GM21825 (cell line): ENCODE measurements at regions not wholly inside any gene's neighbourhood (a gene's known extent, or its start where the extent isn't known, plus 50 kb on each side); places are given as distances from the start of the nearest gene placed in this dataset.

ENCODE experiments used
- ATAC-seq: cut with Tn5 transposase; IDR thresholded peaks from one replicate; pipeline ENCODE4 v1.9.1; 2021; ENCODE audit warnings: mild to moderate bottlenecking, moderate library complexity; ENCODE audit not compliant: unreplicated experiment

DNA sequence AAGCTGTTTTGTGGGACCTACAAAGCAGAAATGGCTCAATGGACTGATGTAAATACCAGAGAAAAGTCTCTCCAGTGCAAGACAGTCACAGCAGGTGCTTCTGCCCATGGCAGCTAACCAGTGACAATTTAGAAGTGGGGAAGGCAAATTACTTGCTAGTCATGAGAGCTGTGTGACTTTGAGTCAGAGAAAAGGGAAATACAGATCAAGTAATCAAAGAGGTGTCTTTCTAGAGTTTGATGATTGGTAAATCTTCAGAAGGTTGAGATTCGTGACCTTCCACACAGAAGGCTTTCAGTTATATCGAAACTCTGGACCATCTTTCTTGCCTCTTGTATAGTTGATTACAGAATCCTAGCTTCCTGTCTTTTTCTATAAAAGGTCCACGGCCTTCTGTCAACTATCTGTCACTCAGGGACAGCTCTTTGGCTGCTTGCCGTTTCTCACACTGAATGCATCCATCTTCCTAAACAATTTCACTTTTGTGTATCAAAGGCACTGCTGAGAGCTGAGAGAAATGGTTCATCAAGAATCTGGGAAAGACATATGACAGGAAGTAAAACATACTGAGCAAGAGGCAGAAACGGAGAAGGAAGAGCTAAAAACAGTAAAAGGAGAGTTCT, 993.9 kb upstream of the ACO1 start:
- ATAC-seq, result no peak

DNA sequence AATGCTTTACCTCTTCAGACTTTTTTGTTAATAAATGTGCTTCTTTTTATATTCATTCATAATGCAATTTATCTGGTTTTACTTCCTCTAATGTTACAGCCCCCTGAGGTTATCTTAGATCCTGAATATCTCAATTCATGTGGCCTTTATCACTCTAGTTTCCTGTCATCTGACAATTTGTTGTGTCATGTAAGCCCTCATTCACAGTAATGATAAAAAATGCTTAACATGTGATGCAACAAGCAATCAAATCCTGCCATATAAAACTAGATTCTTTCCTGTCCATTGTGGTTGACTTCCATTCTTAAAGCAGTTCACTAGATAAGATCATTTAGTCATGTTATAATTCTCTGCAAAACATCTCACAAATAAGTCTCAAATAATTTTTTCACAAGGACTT, 991.2 kb upstream of the ACO1 start:
- ATAC-seq, result no peak

DNA sequence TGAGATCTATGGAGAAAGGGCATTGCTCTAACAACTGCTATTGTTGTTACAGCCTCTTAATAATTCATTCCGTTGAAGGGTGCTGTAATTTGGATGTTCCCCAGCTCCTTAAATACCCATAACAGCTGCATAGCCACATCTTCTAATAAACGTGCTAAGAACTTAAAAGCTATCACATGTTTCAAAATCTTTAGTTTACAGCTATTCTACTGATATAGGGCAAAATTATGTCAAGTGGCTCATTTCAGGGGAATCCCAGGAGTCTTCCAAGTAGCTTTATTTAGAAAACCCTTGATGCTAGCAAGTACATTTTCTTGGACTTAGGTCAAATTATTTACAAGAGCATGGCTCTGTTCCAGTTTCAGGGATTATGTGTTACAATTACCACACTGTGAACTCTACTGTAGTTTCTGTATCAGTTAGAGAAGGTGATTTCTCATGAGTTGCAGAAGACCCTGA, 990.4 kb upstream of the ACO1 start:
- no peak for ATAC-seq

DNA sequence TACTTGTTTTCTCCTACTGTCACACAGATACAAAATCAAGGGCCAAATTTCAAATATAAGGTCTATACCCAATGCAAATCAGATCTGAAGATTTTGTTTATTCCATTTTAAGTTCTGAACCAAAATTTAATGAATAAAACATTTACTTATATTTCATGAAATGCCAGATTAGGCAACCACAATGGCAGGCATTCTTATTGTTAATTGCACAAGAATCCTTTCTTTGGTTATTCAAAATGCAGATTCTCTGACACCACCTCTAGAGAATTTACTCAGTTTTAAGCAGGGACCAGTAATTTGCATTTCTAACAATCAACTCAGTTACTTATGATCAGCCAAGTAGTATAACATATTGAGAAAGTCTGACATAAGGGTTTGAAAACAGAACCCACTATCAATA, 972.4 kb upstream of the ACO1 start:
- no peak for ATAC-seq

DNA sequence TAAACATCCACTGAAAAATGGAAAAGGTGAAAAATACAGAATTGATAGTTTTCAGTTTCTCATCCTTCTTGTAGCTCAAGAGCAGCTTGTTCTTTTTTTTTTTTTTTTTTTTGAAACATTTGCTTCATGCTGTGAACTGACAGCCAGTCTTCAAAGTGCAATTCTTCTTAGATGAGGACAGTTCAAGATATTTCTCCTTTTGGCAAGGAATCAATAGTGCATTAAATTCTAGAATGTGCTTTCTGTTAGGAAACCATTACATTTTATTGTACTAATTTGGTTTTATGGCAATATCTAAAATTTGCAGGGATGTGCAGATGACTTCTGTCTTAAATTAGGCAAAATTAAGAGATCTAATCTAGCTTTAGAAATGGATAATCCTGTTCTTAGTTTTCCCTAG, 969.3 kb upstream of the ACO1 start:
- ATAC-seq, result no peak

DNA sequence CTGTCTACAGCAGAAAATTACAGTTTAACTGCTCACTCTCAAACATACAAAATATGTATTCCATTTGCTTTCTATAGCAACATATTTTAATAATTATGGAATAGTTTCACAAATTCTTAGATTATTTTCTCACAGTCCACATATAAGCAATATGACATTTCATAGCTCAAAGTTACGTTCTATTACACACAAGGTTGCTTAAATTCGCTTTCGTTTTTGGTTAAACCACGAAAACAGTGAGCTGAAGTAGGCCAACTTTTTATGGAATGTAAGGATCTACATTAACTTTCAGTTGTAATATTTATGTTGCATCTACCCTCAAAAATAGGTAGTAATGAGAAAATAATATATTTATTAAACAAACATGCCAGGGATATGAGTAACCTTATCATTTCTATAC, 966.0 kb upstream of the ACO1 start:
- ATAC-seq, result no peak

DNA sequence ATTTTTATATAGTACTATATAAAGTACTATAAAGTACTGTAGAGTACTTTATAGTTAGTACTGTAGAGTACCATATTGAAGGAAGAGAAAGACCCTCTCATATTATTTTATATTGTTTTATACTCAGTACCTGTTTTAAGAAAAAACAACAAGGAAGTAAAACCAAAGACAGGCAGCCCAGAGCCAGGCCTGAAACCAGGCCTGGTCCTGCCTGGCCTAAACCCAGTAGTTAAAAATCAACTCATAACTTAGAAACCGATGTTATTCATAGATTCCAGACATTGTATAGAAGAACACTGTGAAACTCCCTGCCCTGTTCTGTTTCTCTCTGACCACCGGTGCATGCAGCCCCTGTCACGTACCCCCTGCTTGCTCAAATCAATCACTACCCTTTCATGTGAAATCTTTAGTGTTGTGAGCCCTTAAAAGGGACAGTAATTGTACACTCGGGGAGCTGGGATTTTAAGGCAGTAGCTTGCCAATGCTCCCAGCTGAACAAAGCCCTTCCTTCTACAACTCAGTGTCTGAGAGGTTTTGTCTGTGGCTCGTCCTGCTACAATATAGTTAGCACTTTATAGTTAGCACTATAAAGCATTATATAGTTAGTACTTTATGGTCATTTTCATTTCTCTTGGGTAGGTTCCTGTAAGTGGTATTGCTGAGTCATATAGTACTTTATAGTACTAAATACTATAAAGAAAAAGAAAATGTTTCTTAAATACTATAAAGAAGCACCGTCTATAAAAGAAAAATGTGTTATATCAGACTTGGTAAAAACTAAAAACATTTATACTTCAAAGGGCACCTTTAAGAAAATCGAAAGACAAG, 940.6 kb upstream of the ACO1 start:
- peak; percentile 64 for ATAC-seq

DNA sequence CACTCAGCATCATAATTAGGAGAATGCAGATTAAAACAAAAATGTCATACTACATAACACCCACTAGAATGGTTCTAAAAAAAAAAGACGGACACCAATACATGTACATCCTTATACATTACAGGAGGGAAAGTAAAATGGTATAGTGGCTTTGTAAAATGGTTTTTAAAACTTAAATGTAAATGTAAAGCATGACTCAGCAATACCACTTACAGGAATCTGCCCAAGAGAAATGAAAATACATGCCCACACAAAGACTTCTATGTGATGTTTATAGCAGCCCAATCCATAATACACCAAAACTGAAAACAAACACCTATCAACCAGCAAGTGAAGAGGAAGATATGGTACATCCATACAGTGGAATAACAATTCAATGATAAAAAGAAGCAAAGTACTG, 939.1 kb upstream of the ACO1 start:
- no peak for ATAC-seq

DNA sequence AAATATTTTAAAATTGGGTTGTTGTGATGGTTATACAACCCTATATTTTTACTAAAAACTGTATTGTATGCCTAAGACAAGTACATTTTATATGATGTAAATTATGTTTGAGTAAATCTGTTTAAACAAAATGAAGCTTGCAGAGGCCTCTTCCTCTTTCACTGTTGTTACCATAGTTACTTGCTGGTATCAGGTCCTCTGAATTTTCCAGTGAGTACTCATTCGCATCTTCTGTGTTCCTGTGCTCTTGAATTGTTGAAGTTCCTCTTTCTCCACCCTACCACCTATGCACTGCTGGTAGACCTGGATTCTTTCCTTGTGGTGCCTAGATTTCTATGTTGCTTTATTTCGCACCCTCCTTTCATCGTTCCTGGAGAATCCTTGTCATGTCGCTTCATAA, 938.5 kb upstream of the ACO1 start:
- ATAC-seq, result peak; percentile 86

DNA sequence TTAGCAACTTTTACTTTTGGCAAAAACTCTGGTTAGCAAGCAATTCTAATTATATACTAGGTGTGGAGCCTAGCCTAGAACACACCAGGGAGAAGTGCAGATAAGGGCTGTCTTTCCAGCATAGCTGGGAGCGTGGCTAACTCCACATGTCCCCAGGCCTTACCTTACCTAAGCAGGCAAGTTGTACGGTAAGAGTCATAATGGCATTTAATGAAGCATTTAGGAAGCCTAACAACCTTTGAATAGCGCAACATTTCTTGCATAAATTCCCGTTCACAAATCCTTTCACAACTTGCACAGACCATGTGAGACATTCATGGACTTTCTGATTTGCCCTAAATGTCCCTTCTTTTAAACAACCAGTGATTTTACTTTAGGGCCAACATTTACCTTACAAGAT, 917.4 kb upstream of the ACO1 start:
- ATAC-seq, result no peak

DNA sequence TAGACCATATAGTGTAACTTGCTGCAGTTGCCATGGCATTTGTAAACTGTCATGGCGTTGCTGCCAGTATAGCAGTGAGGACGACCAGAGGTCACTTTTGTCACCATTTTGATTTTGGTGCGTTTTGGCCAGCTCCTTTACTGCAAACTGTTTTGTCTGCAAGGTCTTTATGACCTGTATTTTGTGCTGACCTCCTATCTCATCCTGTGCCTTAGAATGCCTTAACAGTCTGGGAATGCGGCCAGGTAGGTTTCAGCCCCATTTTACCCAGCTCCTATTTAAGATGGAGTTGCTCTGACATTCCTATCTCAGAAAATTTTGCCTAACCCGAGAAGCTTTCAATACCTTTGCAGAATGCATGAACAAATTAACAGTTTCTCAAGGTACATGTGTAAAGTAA, 914.4 kb upstream of the ACO1 start:
- ATAC-seq, result no peak

DNA sequence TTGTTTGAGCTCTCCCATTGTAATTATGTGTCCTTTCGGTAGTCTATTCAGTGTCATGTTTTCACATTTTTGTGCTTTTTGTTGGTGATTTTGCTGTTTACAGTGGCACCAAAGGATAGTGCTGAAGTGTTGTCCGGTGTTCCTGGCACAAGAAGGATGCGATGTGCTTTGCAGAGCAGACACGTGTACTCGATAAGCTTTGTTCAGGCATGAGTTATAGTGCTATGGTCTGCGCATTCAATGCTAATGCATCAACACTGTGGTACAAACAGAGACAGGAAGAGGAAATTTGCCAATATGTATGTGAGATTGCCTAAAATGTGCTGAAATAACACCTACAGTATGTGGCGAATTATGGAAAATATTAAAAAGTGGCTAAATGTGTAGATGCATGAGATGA, 913.4 kb upstream of the ACO1 start:
- ATAC-seq, result no peak

DNA sequence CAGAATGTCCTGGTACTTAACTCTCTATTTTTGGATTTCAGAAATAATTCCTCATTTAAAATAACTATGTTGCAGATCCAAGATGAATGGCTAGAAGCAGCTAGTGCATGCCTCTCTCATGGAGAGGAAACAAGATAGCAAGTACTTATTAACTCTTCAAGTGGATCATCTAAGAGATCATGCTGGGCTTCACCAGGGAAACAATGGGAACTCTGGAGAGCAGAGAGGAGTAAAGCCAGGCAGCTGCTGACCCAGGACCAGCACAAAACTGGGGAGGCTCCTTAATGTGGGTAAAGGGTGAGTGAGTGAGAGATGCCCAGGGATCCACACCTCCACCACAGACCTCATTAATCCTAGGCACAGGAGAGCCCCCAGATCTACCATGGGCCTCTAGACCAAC, 897.8 kb upstream of the ACO1 start:
- no peak for ATAC-seq

DNA sequence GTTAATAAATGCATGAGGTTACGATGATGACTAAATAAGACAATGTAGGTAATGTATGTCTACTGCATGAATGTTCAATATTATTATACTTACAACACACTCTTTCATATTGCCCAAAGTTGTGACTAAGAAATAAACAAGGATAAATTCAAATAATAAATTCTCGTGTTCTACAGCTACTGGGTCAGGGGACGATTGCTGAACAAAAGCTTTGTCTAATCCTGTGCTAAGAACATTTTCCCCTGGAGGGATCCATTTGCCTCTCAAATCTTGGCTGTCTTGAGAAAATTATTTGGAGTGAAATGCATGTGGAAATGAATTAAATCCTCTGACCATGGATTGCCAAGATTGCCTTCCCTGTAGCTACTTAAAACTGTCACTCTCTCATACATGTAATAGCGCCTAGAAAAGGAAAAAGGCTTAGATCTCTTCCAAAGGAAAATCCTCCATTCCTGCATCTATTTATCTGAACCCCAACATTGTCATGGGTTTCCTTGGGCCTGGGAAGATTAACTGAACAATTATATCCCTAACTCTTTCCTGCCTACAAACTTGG, 893.8 kb upstream of the ACO1 start:
- no peak for ATAC-seq

DNA sequence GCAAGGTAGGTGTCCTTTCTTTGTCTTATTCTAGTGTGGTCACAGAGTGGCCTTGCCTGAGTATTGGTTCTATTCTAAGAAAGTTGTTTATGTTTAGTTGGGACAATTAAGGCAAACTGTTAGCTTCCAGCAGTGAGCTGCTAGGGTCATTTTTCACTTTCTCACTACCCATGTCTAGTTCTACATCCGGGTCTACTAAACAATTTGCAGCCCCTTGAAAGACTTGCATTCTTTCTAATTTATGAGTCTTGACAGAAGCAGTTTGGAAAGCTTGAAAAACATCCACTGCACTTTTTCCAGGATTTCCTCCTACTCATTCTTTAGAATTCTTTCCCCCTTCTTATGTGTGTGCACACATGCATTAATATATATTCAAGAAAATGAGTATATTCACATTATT, 892.2 kb upstream of the ACO1 start:
- no peak for ATAC-seq

DNA sequence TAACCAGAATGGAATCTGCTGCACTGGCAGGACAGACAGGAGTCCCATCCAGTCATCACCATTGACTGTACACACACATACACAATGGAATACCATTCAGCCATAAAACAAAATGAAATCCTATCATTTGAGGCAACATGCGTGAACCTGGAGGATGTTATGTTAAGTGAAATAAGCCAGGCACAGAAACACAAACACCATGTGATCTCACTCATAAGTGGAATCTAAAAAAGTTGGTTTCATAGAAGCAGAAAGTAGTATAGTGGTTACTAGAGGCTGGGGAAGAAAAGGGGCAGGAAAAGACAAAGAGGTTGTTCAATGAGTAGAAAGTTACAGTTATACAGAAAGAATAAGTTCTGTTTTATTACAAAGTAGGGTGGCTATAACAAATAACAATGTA, 884.0 kb upstream of the ACO1 start:
- no peak for ATAC-seq

DNA sequence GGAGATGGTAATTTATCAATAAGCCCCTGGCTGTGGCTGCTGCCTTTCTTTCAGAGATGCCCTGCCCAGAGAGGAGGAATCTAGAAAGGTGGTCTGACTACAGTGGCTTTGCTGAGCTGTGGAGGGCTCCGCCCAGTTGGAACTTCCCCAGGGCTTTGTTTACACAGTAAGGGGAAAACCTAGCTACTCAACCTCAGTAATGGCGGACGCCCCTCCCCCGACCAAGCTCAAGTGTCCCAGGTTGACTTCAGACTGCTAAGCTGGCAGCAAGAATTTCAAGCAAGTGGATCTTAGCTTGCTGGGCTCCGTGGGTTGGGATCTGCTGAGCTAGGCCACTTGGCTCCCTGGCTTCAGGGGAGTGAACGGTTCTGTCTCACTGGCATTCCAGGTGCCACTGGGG, 865.4 kb upstream of the ACO1 start:
- no peak for ATAC-seq

DNA sequence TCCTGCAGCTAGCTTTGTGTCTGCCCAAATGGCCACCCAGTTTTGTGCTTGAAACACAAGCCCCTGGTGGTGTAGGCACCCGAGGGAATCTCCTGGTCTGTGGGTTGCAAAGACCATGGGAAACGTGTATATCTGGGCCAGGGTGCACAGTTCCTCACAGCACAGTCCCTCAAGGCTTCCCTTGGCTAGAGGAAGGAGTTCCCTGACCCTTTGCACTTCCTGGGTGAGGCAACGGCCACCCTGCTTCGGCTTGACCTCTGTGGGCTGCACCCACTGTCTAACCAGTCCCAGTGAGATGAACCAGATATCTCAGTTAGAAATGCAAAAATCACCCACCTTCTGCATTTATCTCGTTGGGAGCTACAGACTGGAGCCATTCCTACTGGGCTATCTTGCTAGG, 865.0 kb upstream of the ACO1 start:
- ATAC-seq, result no peak

DNA sequence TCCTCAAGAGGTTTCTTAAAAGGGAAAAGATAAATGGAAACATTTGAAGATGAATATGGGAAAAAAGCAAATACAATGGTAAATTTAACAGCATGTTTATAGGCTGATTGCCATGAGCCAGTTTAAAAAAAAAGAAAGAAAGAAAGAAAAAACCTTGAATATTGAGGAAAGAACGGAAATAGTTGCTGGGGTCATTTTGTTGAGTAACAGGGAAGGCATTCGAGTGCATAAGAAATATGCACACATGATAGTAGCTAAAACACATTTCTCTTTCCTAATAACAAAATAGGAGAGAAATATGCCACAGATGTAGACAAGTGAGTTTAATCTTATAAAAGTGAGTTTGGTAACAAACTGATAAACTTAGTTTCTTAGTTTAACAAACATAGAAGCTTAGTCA, 864.6 kb upstream of the ACO1 start:
- ATAC-seq, result no peak

DNA sequence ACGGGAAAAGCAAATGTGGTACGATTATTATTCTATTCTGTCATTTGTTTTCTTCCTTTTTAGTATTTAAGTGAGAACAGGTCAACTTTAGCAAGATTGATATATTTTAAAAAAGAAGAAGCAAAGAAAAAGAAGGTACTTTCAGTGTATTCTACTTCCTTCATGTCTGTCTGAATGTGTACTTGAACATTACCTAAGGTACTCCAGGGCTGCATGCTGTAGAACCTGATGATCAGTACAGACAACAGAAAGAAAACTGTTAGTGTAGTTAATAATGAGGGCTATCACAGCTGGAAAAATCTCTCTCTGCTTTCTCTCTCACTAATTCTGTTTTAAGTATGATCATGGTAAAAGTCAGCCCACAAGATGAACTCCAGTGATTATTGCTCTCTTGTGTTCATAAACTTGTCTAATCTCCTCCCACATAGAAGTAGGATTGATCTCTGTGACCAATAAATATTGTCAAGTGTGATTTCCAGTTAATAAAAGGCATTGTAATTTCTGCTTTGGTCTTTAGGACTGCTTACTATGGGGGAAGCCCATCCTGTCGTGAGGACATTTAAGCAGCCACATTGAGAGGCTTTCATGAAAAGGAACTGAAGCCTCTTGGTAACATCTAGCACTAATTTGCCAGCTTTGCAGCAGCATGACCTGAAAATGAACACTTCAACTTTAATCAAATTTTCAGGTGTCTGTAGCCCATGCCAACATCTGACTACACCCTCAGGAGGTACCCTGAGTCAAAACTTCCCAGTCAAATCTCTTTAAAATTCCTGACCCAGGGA, 864.0 kb upstream of the ACO1 start:
- ATAC-seq, result no peak

DNA sequence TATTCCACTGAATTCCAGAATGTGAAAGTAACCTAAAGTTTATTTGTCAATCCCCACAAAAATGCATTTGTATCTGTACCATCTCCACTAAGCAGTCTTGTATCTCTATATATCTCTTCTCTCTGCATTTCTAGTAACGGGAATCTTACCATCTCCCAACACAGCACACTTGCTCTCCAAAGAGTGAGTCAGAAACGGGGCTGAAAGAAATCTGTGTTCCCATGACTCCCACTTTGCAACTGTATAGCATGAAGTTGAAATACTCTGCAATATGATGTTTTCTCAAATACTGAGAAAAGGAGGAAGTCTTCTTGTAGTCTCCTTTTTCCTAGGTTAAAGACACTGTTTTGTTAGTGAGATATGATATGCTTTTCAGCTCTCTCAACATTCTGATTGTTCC, 848.8 kb upstream of the ACO1 start:
- no peak for ATAC-seq

DNA sequence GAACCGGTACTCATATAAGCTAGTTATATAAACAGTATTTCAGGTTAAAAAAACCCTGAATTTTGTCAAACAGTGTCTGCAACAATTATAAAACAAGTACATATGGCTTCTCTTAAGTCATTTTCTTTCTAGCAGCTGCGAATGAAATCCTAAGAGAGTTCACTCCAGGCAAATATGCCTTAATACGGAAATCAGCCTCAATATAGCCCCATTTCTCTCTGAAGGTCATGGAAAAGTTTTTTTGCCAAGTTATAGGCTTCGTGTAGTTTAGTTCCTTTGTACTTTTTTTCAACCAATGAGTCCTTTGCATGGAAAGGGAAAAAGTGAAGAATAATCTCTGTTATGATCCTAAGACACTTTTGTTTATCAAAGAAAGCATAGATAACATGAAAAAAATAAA, 848.0 kb upstream of the ACO1 start:
- ATAC-seq, result no peak
